Fibroblast of lung (primary cell): ENCODE measurements at regions not wholly inside any gene's neighbourhood (a gene's known extent, or its start where the extent isn't known, plus 50 kb on each side); places are given as distances from the start of the nearest gene placed in this dataset.

Source experiments
- EZH2 ChIP-seq: IDR thresholded peaks from 2 replicates; pipeline ENCODE4 v1.5.1; 2012; ENCODE audit warnings: low read length, control low read depth, mild to moderate bottlenecking; ENCODE audit errors: missing control alignments
- TF ChIP-seq, protein P1 (sequence below), 2 donors: IDR thresholded peaks in 1 of 2; conservative IDR thresholded peaks in 1 of 2; 1 replicate in 1 of 2; 2 replicates in 1 of 2; pipeline ENCODE4 v1.5.1; 2011 to 2012; ENCODE audit warnings: low read length in 2 of 2, control low read depth in 1 of 2, inconsistent platforms in 1 of 2, low read depth in 1 of 2, mild to moderate bottlenecking in 1 of 2

DNA sequence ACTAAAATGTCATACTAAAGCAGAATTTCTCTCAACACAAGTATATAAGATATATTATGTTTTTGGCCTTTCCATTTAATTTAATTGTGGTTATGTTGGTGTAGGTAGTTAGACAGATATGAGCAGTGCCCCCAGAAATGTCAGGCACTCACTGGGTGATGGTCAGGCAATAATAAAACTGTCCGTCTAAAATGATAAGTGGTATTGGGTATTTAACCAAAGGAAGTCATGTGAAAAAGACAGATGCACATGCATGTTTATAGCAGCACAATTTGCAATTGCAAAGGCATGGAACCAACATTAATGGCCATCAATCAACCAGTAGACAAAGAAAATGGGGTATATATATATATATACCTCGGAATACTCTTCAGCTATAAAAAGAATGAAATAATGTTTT, 936.6 kb upstream of the SLC39A10 start:
- TF ChIP-seq, protein P1, sequence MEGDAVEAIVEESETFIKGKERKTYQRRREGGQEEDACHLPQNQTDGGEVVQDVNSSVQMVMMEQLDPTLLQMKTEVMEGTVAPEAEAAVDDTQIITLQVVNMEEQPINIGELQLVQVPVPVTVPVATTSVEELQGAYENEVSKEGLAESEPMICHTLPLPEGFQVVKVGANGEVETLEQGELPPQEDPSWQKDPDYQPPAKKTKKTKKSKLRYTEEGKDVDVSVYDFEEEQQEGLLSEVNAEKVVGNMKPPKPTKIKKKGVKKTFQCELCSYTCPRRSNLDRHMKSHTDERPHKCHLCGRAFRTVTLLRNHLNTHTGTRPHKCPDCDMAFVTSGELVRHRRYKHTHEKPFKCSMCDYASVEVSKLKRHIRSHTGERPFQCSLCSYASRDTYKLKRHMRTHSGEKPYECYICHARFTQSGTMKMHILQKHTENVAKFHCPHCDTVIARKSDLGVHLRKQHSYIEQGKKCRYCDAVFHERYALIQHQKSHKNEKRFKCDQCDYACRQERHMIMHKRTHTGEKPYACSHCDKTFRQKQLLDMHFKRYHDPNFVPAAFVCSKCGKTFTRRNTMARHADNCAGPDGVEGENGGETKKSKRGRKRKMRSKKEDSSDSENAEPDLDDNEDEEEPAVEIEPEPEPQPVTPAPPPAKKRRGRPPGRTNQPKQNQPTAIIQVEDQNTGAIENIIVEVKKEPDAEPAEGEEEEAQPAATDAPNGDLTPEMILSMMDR (conservative IDR thresholded peaks at IDR 0.05 in 1 of 2, IDR thresholded peaks at IDR 0.05 in 1 of 2; ENCODE audit: low read depth in 1 of 2, low read length in 2 of 2): no peak
- no peak for TF ChIP-seq EZH2
